Spleen (tissue), 11 donors: ENCODE measurements at regions not wholly inside any gene's neighbourhood (a gene's known extent, or its start where the extent isn't known, plus 50 kb on each side); places are given as distances from the start of the nearest gene placed in this dataset.

Experiments
- DNase-seq: peaks from one replicate; pipeline ENCODE4 v3.0.0-alpha.2; 2020
- H3K27ac ChIP-seq, 8 donors: fragments of 200-600 bp; sonication (generic) in 7 of 8; 1 replicate in 4 of 8; 2 replicates in 4 of 8; pipeline versions ENCODE4 v1.5.0 to v1.8.0; 2016 to 2021; ENCODE audit warnings: inconsistent platforms in 4 of 8, mild to moderate bottlenecking in 4 of 8, moderate library complexity in 1 of 8
- H3K27me3 ChIP-seq, 7 donors: fragments of 200-600 bp; sonication (generic) in 6 of 7; replicated peaks in 1 of 7; 1 replicate in 4 of 7; 2 replicates in 3 of 7; pipeline versions ENCODE4 v1.5.0 to v1.8.0; 2016 to 2021; ENCODE audit warnings: inconsistent platforms in 3 of 7, mild to moderate bottlenecking in 1 of 7
- H3K36me3 ChIP-seq, 6 donors: fragments of 200-600 bp; sonication (generic) in 5 of 6; 1 replicate in 4 of 6; 2 replicates in 2 of 6; pipeline versions ENCODE4 v1.5.0 to v1.8.0; 2016 to 2021; ENCODE audit warnings: inconsistent platforms in 2 of 6
- H3K4me1 ChIP-seq, 6 donors: fragments of 200-600 bp; sonication (generic) in 5 of 6; 1 replicate in 3 of 6; 2 replicates in 3 of 6; pipeline versions ENCODE4 v1.5.0 to v1.8.0; 2016 to 2021; ENCODE audit warnings: inconsistent platforms in 3 of 6
- H3K4me3 ChIP-seq, 8 donors: fragments of 200-600 bp; sonication (generic) in 7 of 8; 1 replicate in 4 of 8; 2 replicates in 4 of 8; pipeline versions ENCODE4 v1.5.0 to v1.8.0; 2016 to 2021; ENCODE audit warnings: inconsistent platforms in 4 of 8, mild to moderate bottlenecking in 4 of 8, moderate library complexity in 2 of 8
- H3K9me3 ChIP-seq, 8 donors: fragments of 200-600 bp; sonication (generic) in 7 of 8; 1 replicate in 4 of 8; 2 replicates in 4 of 8; pipeline versions ENCODE4 v1.5.0 to v1.8.0; 2016 to 2021; ENCODE audit warnings: inconsistent platforms in 4 of 8
- CTCF ChIP-seq, 11 experiments: fragments of 200-600 bp in 7 of 11; fragments of 450-650 bp in 4 of 11; sonication (generic) in 4 of 11; IDR thresholded peaks in 8 of 11; conservative IDR thresholded peaks in 3 of 11; 1 replicate in 7 of 11; 2 replicates in 4 of 11; pipeline versions ENCODE4 v1.4.0 to v1.8.0; 2016 to 2021; ENCODE audit warnings: antibody characterized with exemption in 11 of 11, inconsistent platforms in 4 of 11, mild to moderate bottlenecking in 1 of 11
- POLR2A ChIP-seq, 3 donors: fragments of 450-650 bp; IDR thresholded peaks; one replicate each; pipeline ENCODE4 v1.5.1; 2017; ENCODE audit warnings: antibody characterized with exemption in 3 of 3, mild to moderate bottlenecking in 1 of 3
- POLR2AphosphoS5 ChIP-seq, 3 donors: sonication (generic); formaldehyde crosslinking; IDR thresholded peaks; one replicate each; pipeline ENCODE4 v1.5.1; 2017; ENCODE audit warnings: antibody characterized with exemption in 3 of 3
- WGBS, 5 donors: extraction: QIAGEN DNeasy Blood & Tissue Kit in 3 of 5; methylation state at CpG; one replicate each; pipeline versions ENCODE4 v1.1.5 to v1.1.7; 2013 to 2018; 5-methylcytosine and 5-hydroxymethylcytosine counted together
- intact Hi-C: fragments of 100-400 bp; cut with DNase I; formaldehyde crosslinking; loops from one replicate; pipeline ENCODE4 v1.15.0; 2023; ENCODE audit warnings: low total_unique reads
- donor health status: healthy with polysubstance abuse.
- donor health status: DM: no; HTN: no; CAD: no; lungs with moderate emphysema.
- donor health status: DM: no; HTN: no; CAD: no.
- donor health status: Bipolar disorder and iron deficiency.
- donor health status: healthy.
- donor health status: DM: no; HTN: no; CAD: no.
- donor health status: DM: yes; HTN: yes; CAD: no.

- TF ChIP-seq POLR2A (IDR thresholded peaks at IDR 0.05) (no peak), POLR2AphosphoS5 (IDR thresholded peaks at IDR 0.05) (no peak), CTCF (IDR thresholded peaks at IDR 0.05 in 8 of 11, conservative IDR thresholded peaks at IDR 0.05 in 3 of 11) (no peak)
- intact Hi-C loops: no loop called here
- Histone ChIP-seq H3K4me3 (no peak overlapping the region), H3K4me1 (no peaks in the 10 kb centered on the region), H3K27me3 (peaks cover 0 to 10% (median 0%) of the 10 kb centered on the region in 7 donors), H3K36me3 (no peaks in the 10 kb centered on the region), H3K27ac (no peak overlapping the region), H3K9me3 (no peaks in the 10 kb centered on the region)
- no peak for DNase-seq
- WGBS, 5 donors: 48 to 59% (median 53%) methylated on average over 5 of the region's 5 CpGs
These were observed 338.2 kb upstream of the SLCO3A1 start for GRCh38 chr15:91515188-91515754.

GRCh38 chr15:91516866-91517265 is 336.6 kb upstream of the SLCO3A1 start:
- H3K4me3 ChIP-seq: no peak overlapping the region
- H3K36me3 ChIP-seq: no peaks in the 10 kb centered on the region
- peaks cover 0 to 6% (median 0%) of the 10 kb centered on the region in 7 donors for H3K27me3 ChIP-seq
- intact Hi-C loops: no loop called here
- 73 to 93% (median 89%) methylated on average over 2 of the region's 2 CpGs for WGBS, 5 donors
- H3K27ac ChIP-seq: no peak overlapping the region
- H3K9me3 ChIP-seq: no peaks in the 10 kb centered on the region
- no peaks in the 10 kb centered on the region for H3K4me1 ChIP-seq
- TF ChIP-seq CTCF (IDR thresholded peaks at IDR 0.05 in 8 of 11, conservative IDR thresholded peaks at IDR 0.05 in 3 of 11) (no peak), POLR2AphosphoS5 (IDR thresholded peaks at IDR 0.05) (no peak), POLR2A (IDR thresholded peaks at IDR 0.05) (no peak)
- DNase-seq: no peak

DNA sequence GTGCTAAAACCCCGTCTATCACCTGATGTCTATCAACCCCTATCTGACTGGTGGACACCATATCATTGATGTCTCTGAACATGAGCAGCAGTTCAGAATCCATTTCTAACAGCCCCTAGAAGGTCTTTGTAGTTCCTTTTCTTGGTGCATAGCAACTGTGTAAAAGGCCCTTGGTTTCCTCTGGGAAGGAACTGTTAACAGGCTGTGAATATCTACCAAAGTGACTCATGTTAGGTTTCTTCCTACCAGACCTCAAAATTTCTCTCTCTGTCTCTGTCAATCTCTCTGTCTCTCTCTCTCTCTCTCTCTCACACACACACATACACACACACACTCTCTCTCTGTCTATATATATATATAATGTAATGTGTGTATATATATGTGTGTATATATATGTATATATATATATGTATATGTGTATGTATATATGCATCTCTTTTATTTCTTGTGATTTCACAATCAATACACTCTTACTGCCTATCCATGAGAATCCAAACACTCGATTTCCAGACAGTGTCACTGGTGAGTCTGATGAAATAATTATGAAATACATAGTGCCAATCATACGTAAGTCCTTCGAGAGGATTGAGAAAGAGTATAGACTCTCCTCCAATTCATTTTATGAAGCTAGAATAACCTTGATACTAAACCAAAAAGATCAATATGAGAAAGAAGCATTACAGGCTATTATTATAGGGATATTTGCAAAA is 335.9 kb upstream of the SLCO3A1 start:
- no peak for DNase-seq
- TF ChIP-seq CTCF (IDR thresholded peaks at IDR 0.05 in 8 of 11, conservative IDR thresholded peaks at IDR 0.05 in 3 of 11) (no peak), POLR2A (IDR thresholded peaks at IDR 0.05) (no peak), POLR2AphosphoS5 (IDR thresholded peaks at IDR 0.05) (no peak)
- H3K4me3 ChIP-seq: no peak overlapping the region
- H3K27me3 ChIP-seq: peaks cover 0 to 6% (median 0%) of the 10 kb centered on the region in 7 donors
- 56 to 81% (median 69%) methylated on average over 4 of the region's 4 CpGs for WGBS, 5 donors
- H3K9me3 ChIP-seq: no peaks in the 10 kb centered on the region
- H3K27ac ChIP-seq: no peak overlapping the region
- no peaks in the 10 kb centered on the region for H3K4me1 ChIP-seq
- intact Hi-C loops: no loop called here
- no peaks in the 10 kb centered on the region for H3K36me3 ChIP-seq

GRCh38 chr15:91520850-91521249 is 332.7 kb upstream of the SLCO3A1 start:
- Histone ChIP-seq H3K9me3 (no peaks in the 10 kb centered on the region), H3K36me3 (no peaks in the 10 kb centered on the region), H3K4me3 (no peak overlapping the region), H3K27ac (no peak overlapping the region), H3K27me3 (peaks cover 0 to 6% (median 0%) of the 10 kb centered on the region in 7 donors), H3K4me1 (no peaks in the 10 kb centered on the region)
- intact Hi-C loops: no loop called here
- DNase-seq: no peak
- 64 to 94% (median 76%) methylated on average over 4 of the region's 4 CpGs for WGBS, 5 donors
- TF ChIP-seq POLR2AphosphoS5 (IDR thresholded peaks at IDR 0.05) (no peak), POLR2A (IDR thresholded peaks at IDR 0.05) (no peak), CTCF (IDR thresholded peaks at IDR 0.05 in 8 of 11, conservative IDR thresholded peaks at IDR 0.05 in 3 of 11) (no peak)
